ENCODE measurements at regions not wholly inside any gene's neighbourhood (a gene's known extent, or its start where the extent isn't known, plus 50 kb on each side); places are given as distances from the start of the nearest gene placed in this dataset.

- H3K4me1 ChIP-seq (ENCODE audit: control insufficient read depth in 3 of 3, insufficient read depth in 3 of 3, low read length in 3 of 3): no peaks in the 10 kb centered on the region
- H3K27ac ChIP-seq (ENCODE audit: low read depth, low read length): no peak overlapping the region
- no peak overlapping the region for H3K4me3 ChIP-seq (ENCODE audit: low read length in 3 of 3)
- no peaks in the 10 kb centered on the region for H3K36me3 ChIP-seq (ENCODE audit: control insufficient read depth in 3 of 3, insufficient read depth in 3 of 3, low read length in 3 of 3)
- H3K27me3 ChIP-seq (ENCODE audit: control insufficient read depth in 3 of 3, insufficient read depth in 3 of 3, low read length in 3 of 3): peaks cover 0 to 3% (median 0%) of the 10 kb centered on the region in 3 donors
- no peaks in the 10 kb centered on the region for H3K9me3 ChIP-seq (ENCODE audit: control insufficient read depth in 3 of 3, low read length in 3 of 3)
- H3K9ac ChIP-seq (ENCODE audit: low read depth in 1 of 3, low read length in 3 of 3): no peak overlapping the region
Measured at GRCh38 chr2:12044857-12045256, 298.4 kb downstream of the LPIN1 start.

- Histone ChIP-seq H3K9ac (ENCODE audit: low read depth in 1 of 3, low read length in 3 of 3) (no peak overlapping the region), H3K4me1 (ENCODE audit: control insufficient read depth in 3 of 3, insufficient read depth in 3 of 3, low read length in 3 of 3) (no peaks in the 10 kb centered on the region), H3K36me3 (ENCODE audit: control insufficient read depth in 3 of 3, insufficient read depth in 3 of 3, low read length in 3 of 3) (no peaks in the 10 kb centered on the region), H3K27ac (ENCODE audit: low read depth, low read length) (no peak overlapping the region), H3K27me3 (ENCODE audit: control insufficient read depth in 3 of 3, insufficient read depth in 3 of 3, low read length in 3 of 3) (peaks cover 0 to 3% (median 0%) of the 10 kb centered on the region in 3 donors), H3K9me3 (ENCODE audit: control insufficient read depth in 3 of 3, low read length in 3 of 3) (no peaks in the 10 kb centered on the region), H3K4me3 (ENCODE audit: low read length in 3 of 3) (no peak overlapping the region)
Measured at GRCh38 chr2:12045864-12046291, 299.4 kb downstream of the LPIN1 start.

GRCh38 chr2:12046641-12047040 is 300.2 kb downstream of the LPIN1 start:
- no peak overlapping the region for H3K27ac ChIP-seq (ENCODE audit: low read depth, low read length)
- no peaks in the 10 kb centered on the region for H3K36me3 ChIP-seq (ENCODE audit: control insufficient read depth in 3 of 3, insufficient read depth in 3 of 3, low read length in 3 of 3)
- H3K27me3 ChIP-seq (ENCODE audit: control insufficient read depth in 3 of 3, insufficient read depth in 3 of 3, low read length in 3 of 3): peaks cover 0 to 3% (median 0%) of the 10 kb centered on the region in 3 donors
- H3K9ac ChIP-seq (ENCODE audit: low read depth in 1 of 3, low read length in 3 of 3): no peak overlapping the region
- H3K4me3 ChIP-seq (ENCODE audit: low read length in 3 of 3): no peak overlapping the region
- H3K9me3 ChIP-seq (ENCODE audit: control insufficient read depth in 3 of 3, low read length in 3 of 3): no peaks in the 10 kb centered on the region
- no peaks in the 10 kb centered on the region for H3K4me1 ChIP-seq (ENCODE audit: control insufficient read depth in 3 of 3, insufficient read depth in 3 of 3, low read length in 3 of 3)

DNA sequence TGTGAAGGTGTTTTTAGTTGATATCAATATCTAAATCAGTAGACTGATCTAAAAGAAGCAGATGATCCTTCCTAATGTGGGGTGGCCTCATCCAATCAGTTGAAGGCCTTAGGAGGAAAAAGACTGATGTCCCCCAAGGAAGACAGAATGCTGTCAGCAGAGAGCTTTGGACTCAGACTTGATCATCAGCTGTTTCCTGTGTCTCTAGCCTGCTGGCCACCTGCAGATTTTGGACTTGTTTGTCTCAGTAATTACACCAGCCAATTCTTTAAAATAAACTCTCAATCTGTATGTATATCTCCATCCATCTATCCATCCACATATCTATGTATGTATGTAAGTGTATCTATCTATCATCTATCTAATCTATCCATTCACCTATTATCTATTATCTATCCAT is 301.3 kb downstream of the LPIN1 start:
- Histone ChIP-seq H3K4me1 (ENCODE audit: control insufficient read depth in 3 of 3, insufficient read depth in 3 of 3, low read length in 3 of 3) (no peaks in the 10 kb centered on the region), H3K27me3 (ENCODE audit: control insufficient read depth in 3 of 3, insufficient read depth in 3 of 3, low read length in 3 of 3) (peaks cover 0 to 3% (median 0%) of the 10 kb centered on the region in 3 donors), H3K36me3 (ENCODE audit: control insufficient read depth in 3 of 3, insufficient read depth in 3 of 3, low read length in 3 of 3) (no peaks in the 10 kb centered on the region), H3K27ac (ENCODE audit: low read depth, low read length) (no peak overlapping the region), H3K9me3 (ENCODE audit: control insufficient read depth in 3 of 3, low read length in 3 of 3) (no peaks in the 10 kb centered on the region), H3K4me3 (ENCODE audit: low read length in 3 of 3) (no peak overlapping the region), H3K9ac (ENCODE audit: low read depth in 1 of 3, low read length in 3 of 3) (no peak overlapping the region)

DNA sequence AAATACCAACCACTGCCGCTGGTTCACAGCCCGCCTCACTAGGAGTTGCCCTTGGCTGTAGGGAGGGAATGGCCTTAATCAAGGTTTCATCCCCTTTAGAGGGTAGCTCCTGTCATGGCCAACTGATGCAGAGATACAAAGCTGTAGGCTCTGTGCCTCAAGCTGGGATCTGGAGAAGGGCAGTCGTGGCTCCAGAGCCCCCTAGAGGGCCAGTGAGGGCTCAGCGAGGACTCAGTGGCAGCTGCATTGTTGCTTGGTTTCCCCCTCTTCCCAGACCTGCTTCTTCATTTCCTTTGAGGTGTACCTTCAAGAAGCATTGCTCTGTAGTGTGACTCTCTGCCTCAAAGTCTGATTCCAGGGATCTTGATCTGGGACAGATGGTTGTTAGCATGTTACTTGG is 302.1 kb downstream of the LPIN1 start:
- H3K27me3 ChIP-seq (ENCODE audit: control insufficient read depth in 3 of 3, insufficient read depth in 3 of 3, low read length in 3 of 3): peaks cover 0 to under 1% (median 0%) of the 10 kb centered on the region in 3 donors

DNA sequence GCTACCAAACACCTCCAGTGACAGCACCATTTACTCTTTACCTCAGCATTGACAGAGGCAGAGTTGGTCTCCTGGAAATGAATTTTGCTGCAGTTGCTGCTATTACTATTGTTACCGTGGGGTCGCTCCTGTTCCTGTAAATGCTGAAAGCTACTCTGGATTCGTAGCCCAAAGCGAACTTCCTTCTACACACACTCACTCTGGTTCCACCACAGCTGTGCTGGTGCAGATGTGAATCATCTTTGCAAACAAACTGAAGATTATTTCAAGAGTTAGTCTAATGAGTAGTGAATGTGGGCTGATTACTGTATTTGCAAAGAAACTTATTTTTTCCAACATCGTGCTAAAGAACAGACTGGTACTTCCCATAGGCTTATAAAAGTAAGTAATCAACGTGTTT is 304.0 kb downstream of the LPIN1 start:
- no peaks in the 10 kb centered on the region for H3K36me3 ChIP-seq (ENCODE audit: control insufficient read depth in 3 of 3, insufficient read depth in 3 of 3, low read length in 3 of 3)
- no peaks in the 10 kb centered on the region for H3K9me3 ChIP-seq (ENCODE audit: control insufficient read depth in 3 of 3, low read length in 3 of 3)

More for the DNA sequence above, 302.1 kb downstream of the LPIN1 start:
- Histone ChIP-seq H3K9me3 (ENCODE audit: control insufficient read depth in 3 of 3, low read length in 3 of 3) (no peaks in the 10 kb centered on the region), H3K4me3 (ENCODE audit: low read length in 3 of 3) (no peak overlapping the region), H3K9ac (ENCODE audit: low read depth in 1 of 3, low read length in 3 of 3) (no peak overlapping the region), H3K4me1 (ENCODE audit: control insufficient read depth in 3 of 3, insufficient read depth in 3 of 3, low read length in 3 of 3) (no peaks in the 10 kb centered on the region), H3K36me3 (ENCODE audit: control insufficient read depth in 3 of 3, insufficient read depth in 3 of 3, low read length in 3 of 3) (no peaks in the 10 kb centered on the region), H3K27ac (ENCODE audit: low read depth, low read length) (no peak overlapping the region)

DNA sequence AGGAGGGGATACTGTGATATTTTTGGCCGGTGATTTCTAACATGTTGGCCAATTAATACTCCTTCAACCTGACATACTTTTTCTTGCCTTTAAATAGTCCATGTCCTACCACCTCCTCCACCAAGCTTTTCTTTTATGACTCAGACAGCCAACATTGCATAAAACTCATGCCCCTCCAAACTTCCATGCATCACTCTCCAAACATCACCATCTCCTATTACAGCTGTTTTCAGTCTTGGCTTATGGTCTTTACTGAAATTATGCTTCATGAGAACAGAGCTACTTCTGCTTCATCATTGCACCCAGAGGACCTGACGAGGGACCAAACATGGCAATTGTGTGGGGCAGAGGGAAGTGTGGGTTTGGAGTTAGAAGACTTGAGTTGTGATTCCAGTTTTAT is 305.4 kb downstream of the LPIN1 start:
- no peak overlapping the region for H3K4me3 ChIP-seq (ENCODE audit: low read length in 3 of 3)
- H3K27me3 ChIP-seq (ENCODE audit: control insufficient read depth in 3 of 3, insufficient read depth in 3 of 3, low read length in 3 of 3): no peaks in the 10 kb centered on the region
- no peaks in the 10 kb centered on the region for H3K36me3 ChIP-seq (ENCODE audit: control insufficient read depth in 3 of 3, insufficient read depth in 3 of 3, low read length in 3 of 3)
- no peak overlapping the region for H3K27ac ChIP-seq (ENCODE audit: low read depth, low read length)
- no peaks in the 10 kb centered on the region for H3K4me1 ChIP-seq (ENCODE audit: control insufficient read depth in 3 of 3, insufficient read depth in 3 of 3, low read length in 3 of 3)
- H3K9ac ChIP-seq (ENCODE audit: low read depth in 1 of 3, low read length in 3 of 3): no peak overlapping the region
- H3K9me3 ChIP-seq (ENCODE audit: control insufficient read depth in 3 of 3, low read length in 3 of 3): no peaks in the 10 kb centered on the region

More for the DNA sequence above, 304.0 kb downstream of the LPIN1 start:
- H3K4me3 ChIP-seq (ENCODE audit: low read length in 3 of 3): no peak overlapping the region
- no peak overlapping the region for H3K27ac ChIP-seq (ENCODE audit: low read depth, low read length)
- H3K9ac ChIP-seq (ENCODE audit: low read depth in 1 of 3, low read length in 3 of 3): no peak overlapping the region
- no peaks in the 10 kb centered on the region for H3K4me1 ChIP-seq (ENCODE audit: control insufficient read depth in 3 of 3, insufficient read depth in 3 of 3, low read length in 3 of 3)
- no peaks in the 10 kb centered on the region for H3K27me3 ChIP-seq (ENCODE audit: control insufficient read depth in 3 of 3, insufficient read depth in 3 of 3, low read length in 3 of 3)

- Histone ChIP-seq H3K4me3 (ENCODE audit: low read length in 3 of 3) (no peak overlapping the region), H3K27me3 (ENCODE audit: control insufficient read depth in 3 of 3, insufficient read depth in 3 of 3, low read length in 3 of 3) (no peaks in the 10 kb centered on the region), H3K9ac (ENCODE audit: low read depth in 1 of 3, low read length in 3 of 3) (no peak overlapping the region), H3K4me1 (ENCODE audit: control insufficient read depth in 3 of 3, insufficient read depth in 3 of 3, low read length in 3 of 3) (no peaks in the 10 kb centered on the region), H3K36me3 (ENCODE audit: control insufficient read depth in 3 of 3, insufficient read depth in 3 of 3, low read length in 3 of 3) (no peaks in the 10 kb centered on the region), H3K9me3 (ENCODE audit: control insufficient read depth in 3 of 3, low read length in 3 of 3) (no peaks in the 10 kb centered on the region), H3K27ac (ENCODE audit: low read depth, low read length) (no peak overlapping the region)
Measured at GRCh38 chr2:12052796-12053195, 306.4 kb downstream of the LPIN1 start.

DNA sequence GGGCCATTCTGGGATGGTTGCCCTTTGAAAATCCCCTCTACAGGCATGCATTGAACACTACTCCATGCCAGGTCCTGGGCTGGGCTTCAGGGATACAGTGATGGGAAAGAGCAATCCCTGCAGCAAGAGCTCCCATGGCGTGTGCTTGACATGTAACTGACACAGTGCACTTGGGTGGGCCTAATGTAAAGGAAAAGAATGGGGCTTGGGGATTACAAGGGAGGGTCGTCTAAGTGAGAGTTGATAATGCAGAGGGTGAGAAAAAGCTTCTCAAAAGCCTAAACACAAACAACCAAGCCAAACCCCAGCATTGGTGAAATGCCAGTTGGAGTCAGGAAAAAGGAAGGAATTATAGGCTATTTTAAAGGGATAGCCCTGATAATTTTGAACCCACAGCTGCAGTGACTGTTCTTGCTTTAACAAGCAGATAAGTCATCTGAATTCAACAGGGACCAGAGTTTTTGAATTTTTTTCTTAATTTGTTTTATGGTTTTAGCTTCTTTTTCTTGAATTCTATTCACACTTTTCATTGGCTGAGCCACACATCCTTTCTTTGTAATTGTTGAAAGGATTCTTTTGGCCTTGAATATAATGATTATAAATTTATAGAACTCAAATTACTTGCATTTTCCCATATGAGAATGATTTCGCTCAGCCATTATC is 308.7 kb downstream of the LPIN1 start:
- H3K4me3 ChIP-seq (ENCODE audit: low read length in 3 of 3): no peak overlapping the region
- no peak overlapping the region for H3K9ac ChIP-seq (ENCODE audit: low read depth in 1 of 3, low read length in 3 of 3)
- H3K27ac ChIP-seq (ENCODE audit: low read depth, low read length): no peak overlapping the region
- no peaks in the 10 kb centered on the region for H3K9me3 ChIP-seq (ENCODE audit: control insufficient read depth in 3 of 3, low read length in 3 of 3)
- H3K36me3 ChIP-seq (ENCODE audit: control insufficient read depth in 3 of 3, insufficient read depth in 3 of 3, low read length in 3 of 3): no peaks in the 10 kb centered on the region
- no peaks in the 10 kb centered on the region for H3K27me3 ChIP-seq (ENCODE audit: control insufficient read depth in 3 of 3, insufficient read depth in 3 of 3, low read length in 3 of 3)
- no peaks in the 10 kb centered on the region for H3K4me1 ChIP-seq (ENCODE audit: control insufficient read depth in 3 of 3, insufficient read depth in 3 of 3, low read length in 3 of 3)

- no peaks in the 10 kb centered on the region for H3K9me3 ChIP-seq (ENCODE audit: control insufficient read depth in 3 of 3, low read length in 3 of 3)
- H3K27ac ChIP-seq (ENCODE audit: low read depth, low read length): no peak overlapping the region
- no peak overlapping the region for H3K4me3 ChIP-seq (ENCODE audit: low read length in 3 of 3)
- H3K9ac ChIP-seq (ENCODE audit: low read depth in 1 of 3, low read length in 3 of 3): no peak overlapping the region
- H3K27me3 ChIP-seq (ENCODE audit: control insufficient read depth in 3 of 3, insufficient read depth in 3 of 3, low read length in 3 of 3): no peaks in the 10 kb centered on the region
- H3K4me1 ChIP-seq (ENCODE audit: control insufficient read depth in 3 of 3, insufficient read depth in 3 of 3, low read length in 3 of 3): no peaks in the 10 kb centered on the region
- H3K36me3 ChIP-seq (ENCODE audit: control insufficient read depth in 3 of 3, insufficient read depth in 3 of 3, low read length in 3 of 3): no peaks in the 10 kb centered on the region
Measured at GRCh38 chr2:12057436-12058166, 311.2 kb downstream of the LPIN1 start.

All from skeletal muscle tissue (tissue), 3 donors.